Thyroid gland (tissue), 4 donors: ENCODE measurements at regions not wholly inside any gene's neighbourhood (a gene's known extent, or its start where the extent isn't known, plus 50 kb on each side); places are given as distances from the start of the nearest gene placed in this dataset.

Experiments
- DNase-seq, 2 donors: peaks; one replicate each; pipeline ENCODE4 v3.0.0-alpha.2; 2019
- H3K27ac ChIP-seq, 3 donors: fragments of 200-600 bp; sonication (generic); 1 replicate in 2 of 3; 2 replicates in 1 of 3; pipeline ENCODE4 v1.5.1; 2016 to 2019; ENCODE audit warnings: mild to moderate bottlenecking in 1 of 3, moderate library complexity in 1 of 3
- H3K27me3 ChIP-seq: fragments of 200-600 bp; sonication (generic); one replicate; pipeline ENCODE4 v1.5.1; 2019
- H3K36me3 ChIP-seq, 2 donors: fragments of 200-600 bp; sonication (generic); one replicate each; pipeline ENCODE4 v1.5.1; 2016 to 2019
- H3K4me1 ChIP-seq, 2 donors: fragments of 200-600 bp; sonication (generic); one replicate each; pipeline ENCODE4 v1.5.1; 2017 to 2019
- H3K4me3 ChIP-seq, 3 donors: fragments of 200-600 bp; sonication (generic); replicated peaks in 1 of 3; 1 replicate in 2 of 3; 2 replicates in 1 of 3; pipeline ENCODE4 v1.5.1; 2016; ENCODE audit warnings: mild to moderate bottlenecking in 1 of 3
- H3K9me3 ChIP-seq: fragments of 200-600 bp; sonication (generic); one replicate; pipeline ENCODE4 v1.5.1; 2017
- POLR2A ChIP-seq, 2 donors: fragments of 450-650 bp; IDR thresholded peaks; one replicate each; pipeline ENCODE4 v1.6.1; 2017; ENCODE audit warnings: antibody characterized with exemption in 2 of 2, mild to moderate bottlenecking in 2 of 2, moderate library complexity in 1 of 2
- WGBS, 2 donors: methylation state at CpG; one replicate each; pipeline ENCODE4 v1.1.5; 2017; 5-methylcytosine and 5-hydroxymethylcytosine counted together
- intact Hi-C: fragments of 100-400 bp; cut with DNase I; formaldehyde crosslinking; loops from one replicate; pipeline ENCODE4 v1.15.1; 2023
- TF ChIP-seq, protein P1 (sequence below), 6 experiments: fragments of 200-600 bp in 3 of 6; fragments of 450-650 bp in 3 of 6; sonication (generic) in 3 of 6; IDR thresholded peaks; one replicate each; pipeline ENCODE4 v1.5.1; 2016 to 2019; ENCODE audit warnings: antibody characterized with exemption in 6 of 6, mild to moderate bottlenecking in 2 of 6, inconsistent platforms in 1 of 6, moderate library complexity in 1 of 6

DNA sequence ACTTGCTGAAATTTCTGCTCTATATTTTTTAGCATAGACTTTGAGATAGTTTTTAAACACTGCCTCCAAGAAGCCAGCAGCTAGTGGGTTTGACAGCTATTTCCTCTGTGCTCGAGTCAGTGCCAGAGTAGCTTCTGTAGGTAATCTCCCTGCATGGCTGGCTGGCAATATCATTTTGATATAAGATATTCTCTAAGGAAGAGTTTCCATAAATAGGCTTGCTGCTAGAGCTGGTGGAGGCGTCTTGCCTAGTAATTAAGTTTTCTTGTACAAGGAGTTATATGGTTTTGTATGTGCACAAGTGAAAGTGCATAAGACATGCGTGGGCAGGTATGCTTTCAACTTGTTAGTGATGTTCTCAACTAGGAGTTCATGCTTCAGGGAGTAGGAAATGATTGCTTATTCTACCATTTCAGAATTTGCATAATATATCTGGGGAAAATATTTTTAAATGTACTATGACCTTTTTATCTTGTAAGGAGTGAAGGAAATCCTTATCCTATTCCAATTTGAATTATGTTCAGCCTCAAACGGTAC lies 74.1 kb upstream of the CCL21 start:
- Histone ChIP-seq H3K4me1 (no peaks in the 10 kb centered on the region), H3K4me3 (no peak overlapping the region), H3K36me3 (no peaks in the 10 kb centered on the region), H3K27ac (no peak overlapping the region), H3K27me3 (no peaks in the 10 kb centered on the region), H3K9me3 (no peaks in the 10 kb centered on the region)
- no peak for DNase-seq
- TF ChIP-seq POLR2A (IDR thresholded peaks at IDR 0.05), result no peak
- TF ChIP-seq, protein P1, sequence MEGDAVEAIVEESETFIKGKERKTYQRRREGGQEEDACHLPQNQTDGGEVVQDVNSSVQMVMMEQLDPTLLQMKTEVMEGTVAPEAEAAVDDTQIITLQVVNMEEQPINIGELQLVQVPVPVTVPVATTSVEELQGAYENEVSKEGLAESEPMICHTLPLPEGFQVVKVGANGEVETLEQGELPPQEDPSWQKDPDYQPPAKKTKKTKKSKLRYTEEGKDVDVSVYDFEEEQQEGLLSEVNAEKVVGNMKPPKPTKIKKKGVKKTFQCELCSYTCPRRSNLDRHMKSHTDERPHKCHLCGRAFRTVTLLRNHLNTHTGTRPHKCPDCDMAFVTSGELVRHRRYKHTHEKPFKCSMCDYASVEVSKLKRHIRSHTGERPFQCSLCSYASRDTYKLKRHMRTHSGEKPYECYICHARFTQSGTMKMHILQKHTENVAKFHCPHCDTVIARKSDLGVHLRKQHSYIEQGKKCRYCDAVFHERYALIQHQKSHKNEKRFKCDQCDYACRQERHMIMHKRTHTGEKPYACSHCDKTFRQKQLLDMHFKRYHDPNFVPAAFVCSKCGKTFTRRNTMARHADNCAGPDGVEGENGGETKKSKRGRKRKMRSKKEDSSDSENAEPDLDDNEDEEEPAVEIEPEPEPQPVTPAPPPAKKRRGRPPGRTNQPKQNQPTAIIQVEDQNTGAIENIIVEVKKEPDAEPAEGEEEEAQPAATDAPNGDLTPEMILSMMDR (IDR thresholded peaks at IDR 0.05), result no peak
- WGBS, 2 donors, result 75 to 79% methylated on average over 4 of the region's 4 CpGs
- intact Hi-C loops, result no loop called here

DNA sequence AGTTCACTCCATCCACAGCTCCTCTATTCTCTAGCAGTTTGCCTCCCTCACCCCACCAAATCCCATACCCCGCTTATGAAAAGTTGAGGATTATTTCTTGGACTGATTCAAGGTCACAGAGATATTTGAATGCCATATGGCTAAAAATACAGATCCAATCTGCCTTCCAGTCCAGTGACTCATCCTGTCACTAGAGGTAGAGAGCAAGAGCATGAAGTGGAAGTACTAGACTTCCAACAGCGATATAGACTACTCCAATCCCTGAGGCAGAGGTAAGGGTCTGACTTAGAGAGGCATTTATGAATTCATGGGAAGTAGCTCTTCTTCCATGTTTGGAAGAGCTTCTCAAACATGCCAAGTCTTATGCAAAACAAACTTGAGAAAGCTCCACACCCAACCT lies 72.4 kb upstream of the CCL21 start:
- no peaks in the 10 kb centered on the region for H3K36me3 ChIP-seq
- H3K4me1 ChIP-seq, result no peaks in the 10 kb centered on the region
- WGBS, 2 donors, result 92 to 96% methylated on average over 2 of the region's 2 CpGs
- intact Hi-C loops, result no loop called here
- H3K27me3 ChIP-seq, result no peaks in the 10 kb centered on the region
- TF ChIP-seq, protein P1 (IDR thresholded peaks at IDR 0.05), result no peak
- no peak for TF ChIP-seq POLR2A (IDR thresholded peaks at IDR 0.05)
- H3K9me3 ChIP-seq, result no peaks in the 10 kb centered on the region
- DNase-seq, result no peak
- no peak overlapping the region for H3K4me3 ChIP-seq
- no peak overlapping the region for H3K27ac ChIP-seq

DNA sequence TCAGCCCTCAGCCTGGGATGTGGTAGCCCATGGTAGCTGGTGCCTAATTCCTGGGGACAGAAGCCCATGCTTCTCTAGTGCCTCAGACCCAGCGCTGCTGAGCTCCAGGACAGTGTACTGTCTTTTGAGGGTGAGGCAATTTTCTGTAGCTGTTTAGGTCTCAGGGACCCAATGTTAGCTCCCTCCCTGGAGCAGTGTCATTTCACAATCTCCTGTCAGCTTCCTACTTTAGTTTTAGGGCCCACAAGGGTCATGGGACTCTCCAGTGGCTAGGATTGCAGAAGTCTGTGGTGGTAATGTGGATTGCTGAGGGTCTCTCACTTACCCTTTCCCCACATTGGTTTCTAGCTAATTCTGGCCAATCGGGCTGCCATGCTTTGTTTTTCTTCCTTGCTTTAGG lies 67.7 kb upstream of the CCL21 start:
- H3K27me3 ChIP-seq, result no peaks in the 10 kb centered on the region
- no peak overlapping the region for H3K27ac ChIP-seq
- 98 to 100% methylated on average over 1 to 2 of the region's 2 CpGs for WGBS, 2 donors
- TF ChIP-seq POLR2A (IDR thresholded peaks at IDR 0.05), result no peak
- TF ChIP-seq, protein P1 (IDR thresholded peaks at IDR 0.05), result no peak
- H3K4me3 ChIP-seq, result no peak overlapping the region
- DNase-seq, result no peak
- H3K4me1 ChIP-seq, result no peaks in the 10 kb centered on the region
- intact Hi-C loops, result no loop called here
- no peaks in the 10 kb centered on the region for H3K9me3 ChIP-seq
- H3K36me3 ChIP-seq, result no peaks in the 10 kb centered on the region

DNA sequence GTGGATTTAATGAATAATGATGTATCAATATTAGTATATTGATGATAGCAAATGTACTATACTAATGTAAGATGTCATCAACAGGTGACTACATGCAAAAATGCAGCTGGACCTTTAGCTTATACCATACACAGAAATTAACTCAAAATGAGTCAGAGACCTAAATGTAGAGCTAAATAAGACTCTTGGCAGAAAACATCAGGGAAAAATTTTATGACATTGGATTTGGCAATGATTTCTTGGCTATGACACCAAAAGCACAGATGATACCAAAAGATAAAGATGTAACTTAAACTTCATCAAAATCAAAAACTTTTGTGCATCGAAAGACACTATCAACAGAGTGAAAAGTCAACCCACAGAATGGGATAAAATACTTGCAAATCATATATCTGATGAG lies 64.0 kb upstream of the CCL21 start:
- no peak for DNase-seq
- Histone ChIP-seq H3K36me3 (no peaks in the 10 kb centered on the region), H3K27me3 (no peaks in the 10 kb centered on the region), H3K4me1 (no peaks in the 10 kb centered on the region), H3K9me3 (no peaks in the 10 kb centered on the region), H3K27ac (no peak overlapping the region), H3K4me3 (no peak overlapping the region)
- intact Hi-C loops, result no loop called here
- whole genome bisulfite sequencing, 2 donors, result 75 to 88% methylated on average over 1 of the region's 1 CpG
- TF ChIP-seq POLR2A (IDR thresholded peaks at IDR 0.05), result no peak
- TF ChIP-seq, protein P1 (IDR thresholded peaks at IDR 0.05), result no peak

DNA sequence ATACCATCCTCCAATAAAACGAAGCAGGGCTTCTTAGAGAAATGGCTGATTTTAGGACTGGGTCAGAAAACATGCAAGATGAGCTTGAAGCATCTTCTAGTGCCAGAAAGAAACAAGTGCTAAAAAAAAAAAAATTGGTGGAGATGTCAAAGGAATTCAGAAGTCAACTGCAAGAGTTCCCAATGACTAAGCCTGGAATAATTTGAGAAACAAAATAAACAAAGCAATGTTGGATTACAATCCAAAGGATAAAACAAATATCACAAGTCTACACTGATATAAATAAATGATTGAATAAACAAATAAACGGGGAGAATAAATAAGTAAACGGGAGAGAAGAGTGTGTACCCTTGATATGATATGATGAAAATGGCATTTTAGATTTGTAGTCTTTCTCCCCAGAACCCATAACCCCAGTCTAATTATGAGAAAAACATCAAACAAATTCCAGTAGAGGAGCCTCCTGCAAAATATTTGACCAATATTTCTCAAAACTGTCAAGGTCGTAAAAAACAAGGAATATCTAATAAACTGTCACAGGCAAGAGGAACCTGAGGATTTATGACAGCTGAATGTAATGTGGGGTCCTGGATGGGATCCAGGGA lies 63.5 kb upstream of the CCL21 start:
- no peak for TF ChIP-seq POLR2A (IDR thresholded peaks at IDR 0.05)
- TF ChIP-seq, protein P1 (IDR thresholded peaks at IDR 0.05), result no peak
- Histone ChIP-seq H3K4me3 (no peak overlapping the region), H3K4me1 (no peaks in the 10 kb centered on the region), H3K9me3 (no peaks in the 10 kb centered on the region), H3K27ac (no peak overlapping the region), H3K27me3 (no peaks in the 10 kb centered on the region), H3K36me3 (no peaks in the 10 kb centered on the region)
- 75 to 78% methylated on average over 4 of the region's 4 CpGs for WGBS, 2 donors
- intact Hi-C loops, result no loop called here
- no peak for DNase-seq
